HFFc6 (cell line): ENCODE measurements at regions not wholly inside any gene's neighbourhood (a gene's known extent, or its start where the extent isn't known, plus 50 kb on each side); places are given as distances from the start of the nearest gene placed in this dataset.

Experiments
- DNase-seq: peaks from one replicate; pipeline ENCODE4 v3.0.0-alpha.2; 2018
- H3K27ac Mint-ChIP-seq: 2 replicates; pipeline ENCODE4 v1.8.0; 2020; ENCODE audit warnings: mild to moderate bottlenecking, mixed read lengths
- H3K27me3 Mint-ChIP-seq: 2 replicates; pipeline ENCODE4 v1.8.0; 2021; ENCODE audit warnings: mild to moderate bottlenecking, moderate library complexity, mixed read lengths; ENCODE audit not compliant: insufficient read depth
- H3K36me3 Mint-ChIP-seq: 2 replicates; pipeline ENCODE4 v1.8.0; 2021; ENCODE audit warnings: low read depth, mixed read lengths
- H3K4me1 Mint-ChIP-seq: 2 replicates; pipeline ENCODE4 v1.8.0; 2020; ENCODE audit warnings: low read depth, mixed read lengths
- H3K4me3 Mint-ChIP-seq: 2 replicates; pipeline ENCODE4 v1.8.0; 2020; ENCODE audit warnings: mild to moderate bottlenecking, moderate library complexity, mixed read lengths
- H3K9me3 Mint-ChIP-seq: 2 replicates; pipeline ENCODE4 v1.8.0; 2020; ENCODE audit warnings: mild to moderate bottlenecking, mixed read lengths
- CTCF ChIP-seq: fragments of 200-600 bp; sonication (generic); IDR thresholded peaks from 2 replicates; pipeline ENCODE4 v1.5.0; 2021; ENCODE audit warnings: antibody characterized with exemption, mild to moderate bottlenecking

- peaks cover 12% of the 10 kb centered on the region for H3K4me1 Mint-ChIP-seq
- H3K27ac Mint-ChIP-seq, result no peak overlapping the region
- H3K36me3 Mint-ChIP-seq, result 0 out of 2 replicates have a peak, but pooled peaks cover 4% of the 10 kb centered on the region
- H3K9me3 Mint-ChIP-seq, result no peaks in the 10 kb centered on the region
- TF ChIP-seq CTCF, result no peak
- no peak for DNase-seq
- H3K27me3 Mint-ChIP-seq, result peaks cover 24% of the 10 kb centered on the region
- no peak overlapping the region for H3K4me3 Mint-ChIP-seq
Measured at GRCh38 chr17:56674401-56674925, 81.0 kb downstream of the NOG start.

DNA sequence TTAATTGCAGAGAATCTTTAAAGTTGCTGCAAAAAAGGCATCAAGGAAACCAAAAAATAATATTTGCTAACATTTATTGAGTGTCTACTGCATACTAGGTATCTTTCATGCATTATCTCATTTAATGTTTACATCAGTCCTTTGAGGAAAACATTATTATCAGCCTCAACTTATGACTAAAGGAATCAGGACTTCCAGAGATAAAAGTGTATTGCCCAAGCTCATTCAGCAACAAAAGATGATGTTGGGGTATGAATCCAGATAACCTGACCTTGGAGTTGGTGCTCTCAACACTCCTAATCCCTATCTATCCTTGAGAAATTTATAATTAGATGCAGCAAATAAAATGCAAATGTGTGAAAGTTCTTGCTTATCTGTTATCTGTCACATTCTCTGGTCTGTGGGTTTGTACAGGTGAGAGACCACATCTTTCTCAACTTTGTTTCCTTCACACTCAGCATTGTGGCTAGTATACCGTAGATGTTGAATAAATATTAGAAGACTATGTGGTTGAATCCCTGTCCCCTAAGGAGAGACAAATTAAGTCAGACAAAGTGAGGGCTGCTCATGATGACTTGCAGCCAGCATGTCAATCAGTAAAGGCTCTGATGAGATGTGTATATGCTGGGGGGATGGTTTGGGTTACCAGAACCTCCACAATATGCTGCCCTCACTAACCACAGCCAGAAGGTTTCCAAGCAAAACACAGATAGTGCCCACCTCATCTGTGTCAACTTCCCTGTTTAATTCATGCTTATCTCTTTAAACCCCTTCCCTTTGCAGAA, 82.6 kb downstream of the NOG start:
- H3K4me1 Mint-ChIP-seq, result peaks cover 12% of the 10 kb centered on the region
- DNase-seq, result no peak
- H3K27me3 Mint-ChIP-seq, result peaks cover 19% of the 10 kb centered on the region
- no peak for TF ChIP-seq CTCF
- no peak overlapping the region for H3K27ac Mint-ChIP-seq
- H3K36me3 Mint-ChIP-seq, result 0 out of 2 replicates have a peak, but pooled peaks cover 4% of the 10 kb centered on the region
- H3K4me3 Mint-ChIP-seq, result no peak overlapping the region
- H3K9me3 Mint-ChIP-seq, result no peaks in the 10 kb centered on the region

DNA sequence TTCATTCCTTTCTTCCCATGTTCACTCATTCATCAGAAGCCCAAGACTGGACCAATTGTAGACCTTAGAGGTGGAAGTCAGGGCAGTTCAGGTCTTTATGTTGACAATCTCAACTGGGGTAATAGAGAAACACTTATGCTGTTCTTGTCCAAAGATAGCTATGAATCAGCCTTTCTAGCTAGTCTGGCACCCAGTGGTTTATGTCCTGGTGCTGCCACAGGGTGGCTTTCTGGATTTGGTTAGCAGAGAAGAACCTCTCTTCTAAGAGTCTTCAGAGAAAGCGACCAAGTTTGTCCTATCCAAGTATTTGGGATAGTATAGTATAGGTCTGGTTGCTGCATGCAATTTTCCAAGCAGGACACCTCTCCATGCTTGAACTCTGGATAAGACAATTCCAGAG, 83.3 kb downstream of the NOG start:
- no peak overlapping the region for H3K4me3 Mint-ChIP-seq
- H3K27ac Mint-ChIP-seq, result no peak overlapping the region
- peak; percentile 69 for DNase-seq
- peaks cover 12% of the 10 kb centered on the region for H3K4me1 Mint-ChIP-seq
- TF ChIP-seq CTCF, result peak; percentile 65
- peaks cover 16% of the 10 kb centered on the region for H3K27me3 Mint-ChIP-seq
- 0 out of 2 replicates have a peak, but pooled peaks cover 4% of the 10 kb centered on the region for H3K36me3 Mint-ChIP-seq
- no peaks in the 10 kb centered on the region for H3K9me3 Mint-ChIP-seq

GRCh38 chr17:56678249-56679114, 85.0 kb downstream of the NOG start:
- no peaks in the 10 kb centered on the region for H3K9me3 Mint-ChIP-seq
- peaks cover 11% of the 10 kb centered on the region for H3K27me3 Mint-ChIP-seq
- DNase-seq, result no peak
- H3K36me3 Mint-ChIP-seq, result no peaks in the 10 kb centered on the region
- H3K27ac Mint-ChIP-seq, result peak overlapping the region; percentile 41
- peaks cover 19% of the 10 kb centered on the region for H3K4me1 Mint-ChIP-seq
- peak overlapping the region; percentile 84 for H3K4me3 Mint-ChIP-seq
- TF ChIP-seq CTCF, result no peak

DNA sequence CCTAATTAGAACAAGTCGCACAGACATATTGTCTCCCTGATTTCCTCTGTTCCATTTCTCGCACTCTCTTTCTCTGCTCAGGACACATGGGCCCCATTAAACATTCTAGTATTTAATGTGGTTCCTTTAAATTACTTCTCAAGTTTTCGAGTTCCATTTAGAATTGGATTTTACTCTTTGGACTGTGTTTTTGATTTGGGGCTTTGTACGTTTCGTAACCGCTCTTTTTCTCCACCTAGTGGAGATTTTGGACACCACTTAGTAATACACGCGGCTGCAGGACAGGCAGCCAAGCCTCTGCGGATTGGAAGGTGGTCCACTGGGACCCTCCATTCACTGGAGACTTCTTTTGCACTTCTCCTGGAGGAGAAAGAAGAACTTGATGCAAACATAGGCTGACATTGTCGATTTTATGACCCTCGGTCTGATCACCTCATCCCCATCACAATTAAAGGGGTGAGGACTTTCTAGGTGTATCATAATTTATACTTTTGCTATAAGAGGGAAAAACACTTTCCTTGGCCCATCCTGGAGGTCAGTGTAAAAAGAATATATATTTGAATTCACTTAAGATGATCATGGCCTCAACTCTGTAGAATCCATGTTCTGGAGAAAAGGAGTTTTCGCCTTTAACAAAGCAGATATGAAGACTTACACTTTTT, 85.7 kb downstream of the NOG start:
- Mint-ChIP-seq H3K4me3 (peak overlapping the region; percentile 84), H3K4me1 (peaks cover 22% of the 10 kb centered on the region), H3K36me3 (no peaks in the 10 kb centered on the region), H3K9me3 (no peaks in the 10 kb centered on the region), H3K27ac (peak overlapping the region; percentile 41), H3K27me3 (peaks cover 11% of the 10 kb centered on the region)
- TF ChIP-seq CTCF, result peak; percentile 86
- DNase-seq, result peak; percentile 28
